H1 (cell line): ENCODE measurements at regions not wholly inside any gene's neighbourhood (a gene's known extent, or its start where the extent isn't known, plus 50 kb on each side); places are given as distances from the start of the nearest gene placed in this dataset.

Experiments
- CTCF ChIA-PET: fragments of 300-600 bp; sonication (Branson Sonifier 250); formaldehyde crosslinking; loops from one replicate; lab custom pipeline; 2021; ENCODE audit not compliant: partially characterized antibody; lab: Charles Lee
- POLR2A ChIA-PET: fragments of 300-600 bp; sonication (Branson Sonifier 250); formaldehyde crosslinking; loops from one replicate; lab custom pipeline; 2021; ENCODE audit warnings: inconsistent platforms; ENCODE audit not compliant: partially characterized antibody; lab: Charles Lee
- DNase-seq, 2 experiments: peaks; one replicate each; pipeline versions ENCODE4 v3.0.0 to v3.0.0-alpha.2; 2010 to 2022; ENCODE audit warnings: low spot score in 2 of 2, low read depth in 1 of 2, mixed read lengths in 1 of 2
- FAIRE-seq: peaks from 2 replicates; lab custom pipeline; 2011; peaks lifted over from hg19 to GRCh38; lab: Jason Lieb, UNC
- H2AFZ ChIP-seq: 2 replicates; pipeline ENCODE4 v1.8.1; 2012; ENCODE audit warnings: low read length, inconsistent platforms
- H2AK5ac ChIP-seq: 2 replicates; pipeline ENCODE4 v1.6.1; 2013; ENCODE audit warnings: low read depth, low read length
- H2BK120ac ChIP-seq: replicated peaks from 2 replicates; pipeline ENCODE3; 2013; ENCODE audit warnings: low read depth, low read length, inconsistent platforms
- H2BK12ac ChIP-seq: 2 replicates; pipeline ENCODE4 v1.6.1; 2013; ENCODE audit warnings: low read depth, low read length
- H2BK15ac ChIP-seq: 2 replicates; pipeline ENCODE4 v1.6.1; 2013; ENCODE audit warnings: low read length
- H2BK20ac ChIP-seq: 2 replicates; pipeline ENCODE4 v1.6.1; 2013; ENCODE audit warnings: low read length
- H2BK5ac ChIP-seq: 2 replicates; pipeline ENCODE4 v1.6.1; 2013; ENCODE audit warnings: low read depth, low read length
- H3K14ac ChIP-seq: 2 replicates; pipeline ENCODE4 v1.6.1; 2013; ENCODE audit warnings: inconsistent platforms; ENCODE audit not compliant: insufficient read length
- H3K18ac ChIP-seq: 2 replicates; pipeline ENCODE4 v1.6.1; 2013; ENCODE audit warnings: low read length; ENCODE audit errors: extremely low read depth
- H3K23ac ChIP-seq: 2 replicates; pipeline ENCODE4 v1.6.1; 2013; ENCODE audit warnings: inconsistent platforms; ENCODE audit not compliant: insufficient read length
- H3K23me2 ChIP-seq: 2 replicates; pipeline ENCODE4 v1.6.1; 2013; ENCODE audit warnings: low read depth, low read length
- H3K27ac ChIP-seq: 2 replicates; pipeline ENCODE4 v1.6.1; 2011; ENCODE audit warnings: low read depth, low read length, inconsistent platforms
- H3K27me3 ChIP-seq, 4 experiments: replicated peaks in 1 of 4; 1 replicate in 1 of 4; 2 replicates in 3 of 4; pipeline versions ENCODE4 v1.6.1 to v1.8.1; 2011 to 2013; ENCODE audit warnings: low read length in 3 of 4, mild to moderate bottlenecking in 3 of 4, inconsistent platforms in 2 of 4, mixed read lengths in 2 of 4, moderate library complexity in 1 of 4; ENCODE audit not compliant: control insufficient read depth in 3 of 4, insufficient read depth in 3 of 4; ENCODE audit errors: extremely low read depth in 1 of 4
- H3K36me3 ChIP-seq, 4 experiments: 2 replicates each; pipeline versions ENCODE4 v1.6.1 to v1.8.1; 2011 to 2013; ENCODE audit warnings: mild to moderate bottlenecking in 4 of 4, low read length in 3 of 4, moderate library complexity in 2 of 4, control low read depth in 1 of 4, inconsistent platforms in 1 of 4; ENCODE audit not compliant: insufficient read depth in 4 of 4, control insufficient read depth in 2 of 4
- H3K4ac ChIP-seq: replicated peaks from 2 replicates; pipeline ENCODE3; 2013; ENCODE audit warnings: low read length, low read depth, mixed read lengths, inconsistent platforms; ENCODE audit not compliant: insufficient read length
- H3K4me1 ChIP-seq, 4 experiments: replicated peaks in 1 of 4; 1 replicate in 1 of 4; 2 replicates in 3 of 4; pipeline versions ENCODE4 v1.6.1 to v1.8.1; 2011 to 2013; ENCODE audit warnings: low read length in 3 of 4, inconsistent platforms in 2 of 4, mixed read lengths in 1 of 4; ENCODE audit not compliant: insufficient read depth in 4 of 4, control insufficient read depth in 3 of 4
- H3K4me2 ChIP-seq, 2 experiments: 2 replicates each; pipeline versions ENCODE4 v1.6.1 to v1.8.1; 2011 to 2013; ENCODE audit warnings: low read depth in 2 of 2, low read length in 2 of 2, control low read depth in 1 of 2, inconsistent platforms in 1 of 2, mild to moderate bottlenecking in 1 of 2; ENCODE audit not compliant: insufficient read depth in 1 of 2
- H3K4me3 ChIP-seq, 4 experiments: fragments of 200-600, 300-600 bp in 1 of 4; sonication (generic), shearing (Covaris generic), sonication (Bioruptor Twin) in 1 of 4; 2 replicates each; pipeline versions ENCODE4 v1.5.1 to v1.8.1; 2011 to 2016; ENCODE audit warnings: low read length in 4 of 4, low read depth in 3 of 4, control low read depth in 2 of 4, inconsistent platforms in 2 of 4, mild to moderate bottlenecking in 2 of 4, mixed read lengths in 1 of 4, moderate library complexity in 1 of 4; ENCODE audit not compliant: insufficient read depth in 2 of 4; ENCODE audit errors: extremely low read depth in 1 of 4
- H3K56ac ChIP-seq: replicated peaks from 2 replicates; pipeline ENCODE3; 2013; ENCODE audit warnings: low read depth, mild to moderate bottlenecking, mixed read lengths, low read length, inconsistent platforms; ENCODE audit not compliant: insufficient read length
- H3K79me1 ChIP-seq: 2 replicates; pipeline ENCODE4 v1.6.1; 2013; ENCODE audit warnings: low read depth, low read length, control low read depth
- H3K79me2 ChIP-seq, 2 experiments: 2 replicates each; pipeline versions ENCODE4 v1.6.1 to v1.8.1; 2012 to 2013; ENCODE audit warnings: low read length in 2 of 2, mild to moderate bottlenecking in 2 of 2, inconsistent platforms in 1 of 2; ENCODE audit not compliant: insufficient read depth in 2 of 2, control insufficient read depth in 1 of 2
- H3K9ac ChIP-seq, 4 experiments: replicated peaks in 1 of 4; 1 replicate in 1 of 4; 2 replicates in 3 of 4; pipeline versions ENCODE4 v1.6.1 to v1.8.1; 2011 to 2013; ENCODE audit warnings: low read depth in 3 of 4, low read length in 3 of 4, control low read depth in 2 of 4, mild to moderate bottlenecking in 2 of 4, moderate library complexity in 2 of 4, inconsistent platforms in 1 of 4; ENCODE audit errors: extremely low read depth in 1 of 4
- H3K9me3 ChIP-seq, 2 experiments: 2 replicates each; pipeline versions ENCODE4 v1.6.1 to v1.8.1; 2012 to 2013; ENCODE audit warnings: mild to moderate bottlenecking in 2 of 2, moderate library complexity in 2 of 2, control low read depth in 1 of 2, inconsistent platforms in 1 of 2, low read depth in 1 of 2, low read length in 1 of 2, mixed read lengths in 1 of 2; ENCODE audit not compliant: insufficient read depth in 2 of 2
- H4K20me1 ChIP-seq, 2 experiments: replicated peaks in 1 of 2; 2 replicates each; pipeline versions ENCODE3 to v1.8.1; 2011 to 2013; ENCODE audit warnings: inconsistent platforms in 2 of 2, low read length in 2 of 2, mild to moderate bottlenecking in 1 of 2; ENCODE audit not compliant: insufficient read depth in 2 of 2, control insufficient read depth in 1 of 2
- H4K5ac ChIP-seq: 2 replicates; pipeline ENCODE4 v1.6.1; 2013; ENCODE audit warnings: low read length, low read depth, mixed read lengths, inconsistent platforms; ENCODE audit not compliant: insufficient read length
- H4K8ac ChIP-seq: 2 replicates; pipeline ENCODE4 v1.8.0; 2013; ENCODE audit warnings: mild to moderate bottlenecking, moderate library complexity, low read length, inconsistent platforms; ENCODE audit not compliant: insufficient read depth; ENCODE audit errors: extremely low read depth
- H4K91ac ChIP-seq: replicated peaks from 2 replicates; pipeline ENCODE3; 2013; ENCODE audit warnings: low read length, mixed read lengths, inconsistent platforms; ENCODE audit not compliant: insufficient read length
- BACH1 ChIP-seq: IDR thresholded peaks from 2 replicates; pipeline ENCODE4 v1.6.1; 2012; ENCODE audit warnings: low read length, improper control_type of control experiment
- CBX5 ChIP-seq: fragments of 300-800, 300-1000 bp; sonication (generic); IDR thresholded peaks from 2 replicates; pipeline ENCODE4 v1.7.1; 2016; ENCODE audit warnings: antibody characterized with exemption, low read length, low read depth
- CHD1 ChIP-seq: IDR thresholded peaks from 2 replicates; pipeline ENCODE4 v1.6.1; 2012; ENCODE audit warnings: low read depth, low read length, improper control_type of control experiment
- HDAC6 ChIP-seq: IDR thresholded peaks from one replicate; pipeline ENCODE4 v1.7.1; 2012; ENCODE audit warnings: low read depth, mild to moderate bottlenecking, inconsistent platforms, low read length, moderate library complexity
- JUND ChIP-seq: IDR thresholded peaks from 2 replicates; pipeline ENCODE4 v1.6.1; 2011; ENCODE audit warnings: mild to moderate bottlenecking, improper control_type of control experiment, low read length
- MAFK ChIP-seq: IDR thresholded peaks from 2 replicates; pipeline ENCODE4 v1.6.1; 2012; ENCODE audit warnings: low read depth, mild to moderate bottlenecking, improper control_type of control experiment, low read length
- NRF1 ChIP-seq: IDR thresholded peaks from 2 replicates; pipeline ENCODE4 v1.6.1; 2011; ENCODE audit warnings: mild to moderate bottlenecking, low read depth, low read length, improper control_type of control experiment
- RFX5 ChIP-seq: IDR thresholded peaks from 2 replicates; pipeline ENCODE4 v1.6.1; 2011; ENCODE audit warnings: low read depth, low read length, improper control_type of control experiment, borderline replicate concordance
- SIRT6 ChIP-seq: IDR thresholded peaks from one replicate; pipeline ENCODE4 v1.7.1; 2012; ENCODE audit warnings: low read length, inconsistent platforms
- SP1 ChIP-seq: IDR thresholded peaks from 2 replicates; pipeline ENCODE4 v1.6.1; 2011; ENCODE audit warnings: low read depth, low read length
- SP2 ChIP-seq: IDR thresholded peaks from 2 replicates; pipeline ENCODE4 v1.6.1; 2012; ENCODE audit warnings: mild to moderate bottlenecking, low read length, inconsistent platforms
- SRF ChIP-seq: IDR thresholded peaks from 2 replicates; pipeline ENCODE4 v1.6.1; 2011; ENCODE audit warnings: mild to moderate bottlenecking, low read depth, low read length, moderate library complexity
- TCF12 ChIP-seq: IDR thresholded peaks from 2 replicates; pipeline ENCODE4 v1.6.1; 2011; ENCODE audit warnings: low read depth, mild to moderate bottlenecking, low read length
- ZNF274 ChIP-seq: IDR thresholded peaks from 2 replicates; pipeline ENCODE4 v1.7.0; 2012; ENCODE audit warnings: low read length, borderline replicate concordance; ENCODE audit errors: extremely low read depth
- WGBS, 2 experiments: shearing (Covaris generic) in 1 of 2; methylation state at CpG; one replicate each; pipeline versions ENCODE4 v1.1.6 to v1.1.7; 2013 to 2015; ENCODE audit warnings: low lambda C conversion rate in 2 of 2, mixed read lengths in 2 of 2, inconsistent platforms in 1 of 2, low coverage in 1 of 2, missing lambda C conversion rate in 1 of 2; ENCODE audit not compliant: insufficient replicate concordance in 2 of 2, insufficient coverage in 1 of 2, insufficient read length in 1 of 2; ENCODE audit errors: extremely low coverage in 1 of 2, missing lambda C conversion rate in 1 of 2; 5-methylcytosine and 5-hydroxymethylcytosine counted together
- TF ChIP-seq, protein P1 (sequence below): IDR thresholded peaks from 2 replicates; pipeline ENCODE4 v1.6.1; 2012; ENCODE audit warnings: inconsistent platforms

DNA sequence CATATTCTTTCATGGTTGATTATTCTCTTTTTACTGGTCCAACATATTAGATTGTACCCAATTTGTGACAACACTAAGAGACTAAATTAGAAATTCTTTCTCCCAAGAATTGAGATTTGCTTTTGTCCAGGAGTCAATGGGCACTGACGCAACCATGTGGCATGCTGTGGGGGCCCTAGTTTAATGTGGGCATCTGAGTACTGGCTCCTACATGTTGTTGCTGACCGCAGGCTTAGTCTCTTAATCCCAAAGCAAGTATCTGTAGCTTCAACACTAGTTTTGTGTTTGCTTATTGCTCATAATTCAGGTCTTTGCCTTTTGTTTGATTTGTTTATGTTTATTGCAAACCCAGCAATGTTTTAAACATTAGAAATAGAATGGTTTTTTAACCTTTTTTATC, 263.4 kb upstream of the NDST4 start:
- Histone ChIP-seq H3K79me1 (no peaks in the 10 kb centered on the region), H3K27ac (no peak overlapping the region), H3K23ac (no peak overlapping the region), H4K8ac (no peak overlapping the region), H3K4me1 (no peaks in the 10 kb centered on the region), H4K5ac (no peak overlapping the region), H3K23me2 (no peaks in the 10 kb centered on the region), H3K4ac (no peak overlapping the region), H3K4me3 (no peak overlapping the region), H3K14ac (no peak overlapping the region), H2BK12ac (no peak overlapping the region), H2BK5ac (no peak overlapping the region), H3K56ac (no peak overlapping the region), H4K20me1 (no peaks in the 10 kb centered on the region), H2AFZ (no peak overlapping the region), H3K36me3 (no peaks in the 10 kb centered on the region), H3K18ac (no peak overlapping the region), H3K4me2 (no peak overlapping the region), H3K27me3 (no peaks in the 10 kb centered on the region), H2BK20ac (no peak overlapping the region), H3K9ac (no peak overlapping the region), H3K79me2 (no peaks in the 10 kb centered on the region), H3K9me3 (no peaks in the 10 kb centered on the region), H2BK15ac (no peak overlapping the region), H2BK120ac (no peak overlapping the region), H4K91ac (no peak overlapping the region), H2AK5ac (no peak overlapping the region)
- TF ChIP-seq JUND = no peak
- no peak for TF ChIP-seq SIRT6
- no peak for TF ChIP-seq SP2
- TF ChIP-seq, protein P1, sequence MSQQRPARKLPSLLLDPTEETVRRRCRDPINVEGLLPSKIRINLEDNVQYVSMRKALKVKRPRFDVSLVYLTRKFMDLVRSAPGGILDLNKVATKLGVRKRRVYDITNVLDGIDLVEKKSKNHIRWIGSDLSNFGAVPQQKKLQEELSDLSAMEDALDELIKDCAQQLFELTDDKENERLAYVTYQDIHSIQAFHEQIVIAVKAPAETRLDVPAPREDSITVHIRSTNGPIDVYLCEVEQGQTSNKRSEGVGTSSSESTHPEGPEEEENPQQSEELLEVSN = no peak
- TF ChIP-seq CBX5 = no peak
- TF ChIP-seq MAFK = no peak
- TF ChIP-seq SP1 = no peak
- no peak for TF ChIP-seq ZNF274
- TF ChIP-seq HDAC6 = no peak
- no peak for TF ChIP-seq CHD1
- TF ChIP-seq TCF12 = no peak
- TF ChIP-seq NRF1 = no peak
- no peak for TF ChIP-seq BACH1
- no peak for TF ChIP-seq SRF
- TF ChIP-seq RFX5 = no peak
- ChIA-PET POLR2A (no interaction called here), CTCF (no interaction called here)
- FAIRE-seq = no peak
- DNase-seq = no peak
- WGBS, 2 experiments = 90% methylated on average over 2 of the region's 2 CpGs; no CpG with 5 or more reads in 1 of the 2 experiments
